ENCODE measurements at regions not wholly inside any gene's neighbourhood (a gene's known extent, or its start where the extent isn't known, plus 50 kb on each side); places are given as distances from the start of the nearest gene placed in this dataset.

GRCh38 chr2:2579814-2580213, 248.7 kb upstream of the MYT1L start:
- H3K79me2 ChIP-seq (ENCODE audit: control insufficient read depth, low read length) = no peaks in the 10 kb centered on the region
- H3K4me2 ChIP-seq (ENCODE audit: low read length) = no peak overlapping the region
- TF ChIP-seq EZH2phosphoT487 (IDR thresholded peaks at IDR 0.05; ENCODE audit: borderline replicate concordance, low read length) = no peak
- TF ChIP-seq CTCF (IDR thresholded peaks at IDR 0.05; ENCODE audit: low read depth, low read length, poor library complexity, severe bottlenecking) = no peak
- no peaks in the 10 kb centered on the region for H3F3A ChIP-seq (ENCODE audit: control insufficient read depth, insufficient read depth)
- no peaks in the 10 kb centered on the region for H3K36me3 ChIP-seq (ENCODE audit: control insufficient read depth, low read length)
- H3K4me3 ChIP-seq (ENCODE audit: low read length) = no peak overlapping the region
- H3K4me1 ChIP-seq (ENCODE audit: control insufficient read depth, low read length) = no peaks in the 10 kb centered on the region
- no peaks in the 10 kb centered on the region for H3K9me3 ChIP-seq (ENCODE audit: control insufficient read depth, insufficient read depth, low read length)
- H3K27me3 ChIP-seq (ENCODE audit: control insufficient read depth, low read length) = no peaks in the 10 kb centered on the region
- H3K9me2 ChIP-seq (replicated peaks; ENCODE audit: control insufficient read depth, low read length) = no peaks in the 10 kb centered on the region
- H3K27ac ChIP-seq (ENCODE audit: low read depth, low read length) = no peak overlapping the region
- no peaks in the 10 kb centered on the region for H4K20me1 ChIP-seq (ENCODE audit: control insufficient read depth, insufficient read depth, low read depth, low read length)

GRCh38 chr2:2577407-2577831, 246.3 kb upstream of the MYT1L start:
- no peaks in the 10 kb centered on the region for H3K4me1 ChIP-seq (ENCODE audit: control insufficient read depth, low read length)
- no peaks in the 10 kb centered on the region for H3K79me2 ChIP-seq (ENCODE audit: control insufficient read depth, low read length)
- peaks cover 19% of the 10 kb centered on the region; the same call in 1 of the 2 replicates for H3K9me3 ChIP-seq (ENCODE audit: control insufficient read depth, insufficient read depth, low read length)
- H3F3A ChIP-seq (ENCODE audit: control insufficient read depth, insufficient read depth) = no peaks in the 10 kb centered on the region
- H3K27me3 ChIP-seq (ENCODE audit: control insufficient read depth, low read length) = no peaks in the 10 kb centered on the region
- H3K27ac ChIP-seq (ENCODE audit: low read depth, low read length) = no peak overlapping the region
- no peak overlapping the region for H3K4me3 ChIP-seq (ENCODE audit: low read length)
- no peaks in the 10 kb centered on the region for H4K20me1 ChIP-seq (ENCODE audit: control insufficient read depth, insufficient read depth, low read depth, low read length)
- TF ChIP-seq CTCF (IDR thresholded peaks at IDR 0.05; ENCODE audit: low read depth, low read length, poor library complexity, severe bottlenecking) (no peak), EZH2phosphoT487 (IDR thresholded peaks at IDR 0.05; ENCODE audit: borderline replicate concordance, low read length) (no peak)
- no peaks in the 10 kb centered on the region for H3K9me2 ChIP-seq (replicated peaks; ENCODE audit: control insufficient read depth, low read length)
- no peak overlapping the region for H3K4me2 ChIP-seq (ENCODE audit: low read length)
- no peaks in the 10 kb centered on the region for H3K36me3 ChIP-seq (ENCODE audit: control insufficient read depth, low read length)

- Histone ChIP-seq H3K4me3 (ENCODE audit: low read length) (no peak overlapping the region), H3K36me3 (ENCODE audit: control insufficient read depth, low read length) (no peaks in the 10 kb centered on the region), H3K4me1 (ENCODE audit: control insufficient read depth, low read length) (no peaks in the 10 kb centered on the region), H3K4me2 (ENCODE audit: low read length) (no peak overlapping the region), H3K79me2 (ENCODE audit: control insufficient read depth, low read length) (no peaks in the 10 kb centered on the region), H3K9me2 (replicated peaks; ENCODE audit: control insufficient read depth, low read length) (no peaks in the 10 kb centered on the region), H3F3A (ENCODE audit: control insufficient read depth, insufficient read depth) (no peaks in the 10 kb centered on the region), H3K27me3 (ENCODE audit: control insufficient read depth, low read length) (no peaks in the 10 kb centered on the region), H3K27ac (ENCODE audit: low read depth, low read length) (no peak overlapping the region), H4K20me1 (ENCODE audit: control insufficient read depth, insufficient read depth, low read depth, low read length) (no peaks in the 10 kb centered on the region), H3K9me3 (ENCODE audit: control insufficient read depth, insufficient read depth, low read length) (peaks cover 27% of the 10 kb centered on the region; the same call in 1 of the 2 replicates)
- TF ChIP-seq EZH2phosphoT487 (IDR thresholded peaks at IDR 0.05; ENCODE audit: borderline replicate concordance, low read length) (no peak), CTCF (IDR thresholded peaks at IDR 0.05; ENCODE audit: low read depth, low read length, poor library complexity, severe bottlenecking) (no peak)
These were observed 244.9 kb upstream of the MYT1L start for GRCh38 chr2:2575870-2576386.

All from DOHH2 (cell line).